ENCODE measurements at regions not wholly inside any gene's neighbourhood (a gene's known extent, or its start where the extent isn't known, plus 50 kb on each side); places are given as distances from the start of the nearest gene placed in this dataset.

DNA sequence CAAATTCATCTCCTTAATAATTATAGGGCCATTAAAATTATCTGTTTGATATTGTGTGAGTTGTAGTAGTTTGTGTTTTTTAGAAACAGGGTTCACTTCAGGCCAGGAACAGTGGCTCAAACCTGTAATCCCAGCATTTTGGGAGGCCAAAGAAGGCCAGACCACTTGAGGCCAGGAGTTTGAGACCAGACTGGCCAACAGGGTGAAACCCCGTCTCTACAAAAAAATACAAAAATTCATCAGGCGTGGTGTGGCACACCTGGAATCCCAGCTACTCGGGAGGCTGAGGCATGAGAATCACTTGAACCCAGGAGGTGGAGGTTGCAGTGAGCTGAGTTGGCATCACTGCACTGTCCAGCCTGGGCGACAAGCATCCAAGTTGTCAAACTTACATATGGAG, 57.0 kb downstream of the IARS1 start:
- no peak overlapping the region for H3K27ac Mint-ChIP-seq
- H3K4me3 Mint-ChIP-seq: no peak overlapping the region
- intact Hi-C loops (cut with micrococcal nuclease): no loop called here
- no peaks in the 10 kb centered on the region for H3K9me3 Mint-ChIP-seq
- no peak overlapping the region for H2AFZ ChIP-seq (ENCODE audit: insufficient read depth, low read depth, low read length, poor library complexity, severe bottlenecking)
- H3K4me1 Mint-ChIP-seq: no peaks in the 10 kb centered on the region
- H3K36me3 Mint-ChIP-seq: peaks cover 59 to 61% of the 10 kb centered on the region in 2 donors
- no peaks in the 10 kb centered on the region for H3K27me3 ChIP-seq (ENCODE audit: control insufficient read depth in 2 of 2, insufficient read depth in 2 of 2, low read length in 2 of 2)
- DNase-seq: no peak
- H3K79me2 ChIP-seq (ENCODE audit: insufficient read depth, low read length): no peaks in the 10 kb centered on the region
- H4K20me1 ChIP-seq (ENCODE audit: insufficient read depth, low read length): no peaks in the 10 kb centered on the region
- H3K4me1 ChIP-seq (ENCODE audit: control insufficient read depth in 1 of 2, insufficient read depth in 2 of 2, low read length in 2 of 2): no peaks in the 10 kb centered on the region
- peaks cover 41 to 68% of the 10 kb centered on the region in 2 donors for H3K36me3 ChIP-seq (replicated peaks in 1 of 2; ENCODE audit: control insufficient read depth in 1 of 2, insufficient read depth in 2 of 2, low read length in 2 of 2)
- no peak overlapping the region for H3K4me2 ChIP-seq (replicated peaks; ENCODE audit: extremely low read depth, low read length, poor library complexity, severe bottlenecking)
- no CpG with 5 or more reads among the region's 4 CpGs for WGBS (ENCODE audit: insufficient coverage)
- H3K9ac ChIP-seq (ENCODE audit: insufficient read depth, low read length, poor library complexity, severe bottlenecking): no peak overlapping the region
- H3K27ac ChIP-seq (ENCODE audit: low read depth in 1 of 2, low read length in 2 of 2): no peak overlapping the region
- no peak for TF ChIP-seq CTCF (IDR thresholded peaks at IDR 0.05)
- H3K27me3 Mint-ChIP-seq (ENCODE audit: low read depth in 3 of 3): no peaks in the 10 kb centered on the region
- no peak overlapping the region for H3K4me3 ChIP-seq (replicated peaks in 1 of 3; ENCODE audit: low read depth in 2 of 3, low read length in 3 of 3)
- H3K9me3 ChIP-seq (replicated peaks in 1 of 2; ENCODE audit: control insufficient read depth in 1 of 2, insufficient read depth in 1 of 2, low read length in 2 of 2): no peaks in the 10 kb centered on the region

GRCh38 chr9:92234514-92234913, 59.0 kb downstream of the IARS1 start:
- no peaks in the 10 kb centered on the region for H3K4me1 Mint-ChIP-seq
- peaks cover 24 to 53% of the 10 kb centered on the region in 2 donors for H3K36me3 ChIP-seq (replicated peaks in 1 of 2; ENCODE audit: control insufficient read depth in 1 of 2, insufficient read depth in 2 of 2, low read length in 2 of 2)
- intact Hi-C loops (cut with micrococcal nuclease): no loop called here
- DNase-seq: no peak
- no peak overlapping the region for H3K4me2 ChIP-seq (replicated peaks; ENCODE audit: extremely low read depth, low read length, poor library complexity, severe bottlenecking)
- H4K20me1 ChIP-seq (ENCODE audit: insufficient read depth, low read length): no peaks in the 10 kb centered on the region
- WGBS (ENCODE audit: insufficient coverage): 98% methylated on average over 5 of the region's 5 CpGs
- no peaks in the 10 kb centered on the region for H3K79me2 ChIP-seq (ENCODE audit: insufficient read depth, low read length)
- H3K9me3 ChIP-seq (replicated peaks in 1 of 2; ENCODE audit: control insufficient read depth in 1 of 2, insufficient read depth in 1 of 2, low read length in 2 of 2): no peaks in the 10 kb centered on the region
- no peak overlapping the region for H2AFZ ChIP-seq (ENCODE audit: insufficient read depth, low read depth, low read length, poor library complexity, severe bottlenecking)
- H3K27ac ChIP-seq (ENCODE audit: low read depth in 1 of 2, low read length in 2 of 2): no peak overlapping the region
- H3K27ac Mint-ChIP-seq: no peak overlapping the region
- H3K4me1 ChIP-seq (ENCODE audit: control insufficient read depth in 1 of 2, insufficient read depth in 2 of 2, low read length in 2 of 2): no peaks in the 10 kb centered on the region
- H3K4me3 ChIP-seq (replicated peaks in 1 of 3; ENCODE audit: low read depth in 2 of 3, low read length in 3 of 3): no peak overlapping the region
- H3K4me3 Mint-ChIP-seq: no peak overlapping the region
- H3K9me3 Mint-ChIP-seq: no peaks in the 10 kb centered on the region
- peaks cover 46 to 49% of the 10 kb centered on the region in 2 donors for H3K36me3 Mint-ChIP-seq
- H3K27me3 ChIP-seq (ENCODE audit: control insufficient read depth in 2 of 2, insufficient read depth in 2 of 2, low read length in 2 of 2): no peaks in the 10 kb centered on the region
- no peak overlapping the region for H3K9ac ChIP-seq (ENCODE audit: insufficient read depth, low read length, poor library complexity, severe bottlenecking)
- no peak for TF ChIP-seq CTCF (IDR thresholded peaks at IDR 0.05)
- H3K27me3 Mint-ChIP-seq (ENCODE audit: low read depth in 3 of 3): no peaks in the 10 kb centered on the region

Measured in CD14-positive monocyte (primary cell).